HG03280 (cell line): ENCODE measurements at regions not wholly inside any gene's neighbourhood (a gene's known extent, or its start where the extent isn't known, plus 50 kb on each side); places are given as distances from the start of the nearest gene placed in this dataset.

Experiments
- ATAC-seq: cut with Tn5 transposase; IDR thresholded peaks from one replicate; pipeline ENCODE4 v1.9.1; 2021; ENCODE audit warnings: mild to moderate bottlenecking, moderate library complexity; ENCODE audit not compliant: unreplicated experiment

DNA sequence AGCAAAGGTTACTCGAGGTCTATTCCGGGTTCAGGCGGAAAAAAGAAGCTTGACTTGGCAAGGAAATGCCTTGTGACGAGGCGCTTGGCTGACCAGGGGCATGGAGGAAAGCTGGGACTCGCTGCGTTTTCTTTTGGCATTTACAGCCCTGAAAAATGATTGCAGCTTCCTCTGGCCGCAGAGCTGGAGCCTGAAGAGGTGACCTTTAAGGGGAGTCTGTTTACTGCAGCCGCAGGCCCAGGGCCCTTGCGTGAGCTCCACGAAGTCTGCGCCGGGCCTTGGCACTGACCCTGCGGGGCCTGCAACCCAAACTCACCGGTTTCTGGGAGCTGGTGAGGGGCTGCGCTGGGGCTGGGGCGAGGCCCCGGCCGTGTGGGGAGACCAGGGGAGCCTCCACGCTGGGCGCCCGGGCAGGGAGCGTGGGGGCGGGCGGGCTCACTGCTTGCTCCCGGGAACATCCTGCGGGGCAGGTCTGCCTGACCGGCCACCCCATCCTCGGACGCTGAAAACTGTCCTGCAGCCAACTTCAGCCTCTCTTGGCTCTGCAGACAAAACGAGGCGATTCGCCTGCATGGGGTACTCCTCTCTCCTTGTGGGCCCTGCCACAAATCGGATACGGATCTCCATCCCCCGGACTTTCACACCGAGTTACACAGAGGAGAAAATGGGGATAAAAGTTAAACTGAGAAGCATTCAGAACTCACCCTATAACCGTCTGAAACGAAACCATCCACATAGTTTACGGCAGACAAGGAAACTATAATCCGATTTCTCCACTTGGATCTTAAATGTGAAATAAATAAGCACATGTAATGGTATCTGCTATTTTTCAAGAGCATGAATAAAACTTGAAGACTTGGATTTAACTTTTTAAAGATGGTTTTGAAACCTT, 206.3 kb upstream of the FOXF1 start:
- no peak for ATAC-seq

DNA sequence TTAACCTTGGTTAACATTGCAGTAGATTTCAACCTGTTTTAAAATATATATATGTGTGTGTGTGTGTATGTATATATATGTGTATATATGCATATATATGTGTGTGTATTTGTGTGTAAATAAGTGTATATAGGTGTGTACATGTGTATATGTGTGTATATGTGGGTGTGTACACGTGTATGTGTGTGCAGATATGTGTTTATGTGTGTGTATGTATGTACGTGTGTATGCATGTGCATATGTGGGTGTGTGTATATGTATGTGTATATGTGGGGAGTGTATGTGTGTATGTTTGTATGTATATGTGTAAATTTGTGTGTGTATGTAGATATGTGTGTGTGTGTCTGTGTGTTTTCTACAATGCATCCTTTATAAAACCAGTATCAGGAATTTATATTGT, 205.5 kb upstream of the FOXF1 start:
- ATAC-seq: no peak

DNA sequence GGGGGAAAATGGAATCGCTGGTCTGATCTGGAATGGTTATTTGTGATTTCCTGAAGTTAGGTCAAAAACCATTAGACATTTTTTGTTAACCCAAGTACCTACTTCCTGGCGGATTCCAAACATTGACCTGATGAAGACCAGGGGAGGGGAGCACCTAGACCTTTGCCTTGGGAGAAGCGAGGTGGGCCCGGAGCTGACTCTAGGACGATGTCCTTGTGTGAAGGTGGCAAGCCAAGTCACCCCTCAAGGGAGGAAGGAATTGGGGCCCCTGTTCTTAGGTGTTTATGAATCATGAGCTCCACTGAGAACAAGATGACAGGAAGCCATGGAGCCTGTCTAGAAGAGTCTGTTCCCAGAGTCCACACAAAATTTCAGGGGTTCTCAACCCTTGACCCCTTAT, 204.9 kb upstream of the FOXF1 start:
- no peak for ATAC-seq

- ATAC-seq: no peak
These were observed 204.2 kb upstream of the FOXF1 start for GRCh38 chr16:86306011-86306644.

- ATAC-seq: no peak
These were observed 203.4 kb upstream of the FOXF1 start for GRCh38 chr16:86306811-86307513.

GRCh38 chr16:86307514-86307903, 202.8 kb upstream of the FOXF1 start:
- ATAC-seq: no peak

DNA sequence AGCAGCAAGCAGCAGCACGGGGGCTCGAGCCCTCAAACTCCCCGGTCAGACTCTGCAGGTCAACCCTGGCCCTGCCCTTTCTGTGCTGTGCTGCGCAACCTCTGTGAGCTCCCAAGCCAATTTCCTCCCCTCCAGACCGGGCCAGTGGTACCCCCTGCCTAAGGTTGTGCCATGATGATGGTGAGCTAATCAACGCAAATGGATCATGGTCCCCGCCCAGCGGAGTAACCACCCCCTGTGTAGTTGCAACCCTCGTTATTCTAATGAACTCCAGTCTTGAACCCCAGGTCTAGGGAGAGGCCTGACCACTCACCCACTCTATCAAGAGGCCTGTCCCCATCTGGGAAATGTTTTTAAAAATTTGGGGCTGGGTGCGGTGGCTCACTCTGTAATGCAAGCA, 201.8 kb upstream of the FOXF1 start:
- no peak for ATAC-seq

DNA sequence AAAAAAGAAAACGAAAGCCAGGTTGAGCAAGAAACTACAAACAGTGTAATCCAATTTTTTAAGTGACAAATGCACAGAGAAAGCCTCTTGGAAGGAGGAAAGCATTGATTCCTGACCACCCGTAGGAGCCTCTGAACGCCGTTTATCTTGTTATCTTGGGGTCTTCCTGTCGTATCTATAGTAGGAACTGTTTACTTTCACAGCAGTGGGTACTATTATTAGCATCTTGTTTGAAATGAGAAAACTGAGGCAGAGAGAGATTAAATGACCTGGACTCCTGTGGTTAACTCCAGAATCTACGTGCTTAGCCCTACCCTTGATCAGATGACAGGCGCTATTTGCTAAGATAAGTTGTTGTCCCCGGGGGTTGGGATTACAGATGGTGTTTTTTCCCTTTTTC, 196.7 kb upstream of the FOXF1 start:
- no peak for ATAC-seq

DNA sequence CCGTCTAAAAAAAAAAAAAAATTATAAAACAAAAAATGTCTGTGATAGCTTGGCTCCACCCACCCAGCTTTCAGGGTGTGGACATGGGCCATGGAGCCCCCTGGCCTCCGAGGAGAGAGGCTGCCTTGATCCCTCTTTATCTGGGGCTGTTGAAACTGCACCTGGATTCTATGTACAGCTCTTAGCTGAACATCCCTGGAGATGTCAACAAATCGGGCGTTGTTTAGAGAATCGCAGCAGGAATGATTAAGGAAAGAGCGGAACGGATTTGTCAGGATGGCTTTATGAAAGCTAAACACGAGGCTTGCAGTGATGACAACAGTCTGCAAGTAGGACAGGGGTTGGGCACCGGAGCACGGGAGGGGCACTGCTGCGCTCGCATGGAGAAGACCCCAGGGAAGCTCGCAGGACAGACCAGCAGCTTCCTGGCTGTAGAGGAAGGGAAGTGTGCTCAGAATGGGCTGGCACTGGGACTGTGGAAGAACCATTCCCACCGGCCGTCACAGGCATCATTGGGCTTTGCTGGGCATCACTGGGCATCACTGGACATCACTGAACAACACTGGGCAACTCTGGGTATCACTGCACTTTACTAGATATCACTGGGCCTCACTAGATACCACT, 195.8 kb upstream of the FOXF1 start:
- no peak for ATAC-seq

DNA sequence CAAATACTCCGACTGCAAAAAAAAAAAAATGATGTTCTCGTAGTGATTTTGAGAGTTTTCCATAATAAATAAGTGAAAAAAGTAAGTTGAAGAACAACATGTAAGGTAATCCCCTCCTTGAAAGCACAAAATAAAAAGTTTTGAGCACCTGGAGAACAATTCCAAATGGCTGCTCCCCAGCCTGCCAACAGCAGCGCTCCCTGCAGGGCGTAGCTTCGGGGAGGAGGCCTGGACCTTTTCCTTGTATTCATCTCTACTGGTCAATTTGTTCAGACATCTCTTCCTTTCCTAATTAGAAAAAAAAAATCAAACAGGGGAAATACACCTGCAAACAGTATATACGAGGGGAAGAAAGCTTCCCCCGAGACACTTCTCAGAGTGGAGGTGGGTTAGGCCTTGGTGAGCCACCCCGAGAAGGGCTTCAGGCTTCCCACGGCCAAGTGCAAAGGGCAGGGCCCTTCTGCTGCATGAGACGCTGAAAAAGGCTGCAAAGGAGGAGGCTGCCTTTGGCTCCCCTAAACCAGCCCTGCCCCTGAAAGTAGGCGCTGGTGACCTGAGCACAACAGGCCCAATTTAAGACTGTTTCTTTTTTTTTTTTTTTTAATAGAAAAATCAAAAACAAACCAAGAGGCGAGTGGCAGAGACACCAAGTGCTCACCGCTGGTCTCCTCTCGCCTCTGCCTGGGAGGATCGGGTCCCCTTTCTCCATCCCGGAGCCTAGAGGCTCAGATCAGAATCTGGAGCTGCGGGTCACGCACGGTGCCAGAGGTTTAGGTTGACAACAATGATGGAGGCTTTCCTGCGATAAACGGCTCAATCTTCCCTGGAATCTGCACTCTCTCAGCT, 193.1 kb upstream of the FOXF1 start:
- no peak for ATAC-seq

GRCh38 chr16:86317813-86318650, 192.3 kb upstream of the FOXF1 start:
- no peak for ATAC-seq

- no peak for ATAC-seq
These were observed 190.6 kb upstream of the FOXF1 start for GRCh38 chr16:86319585-86320236.

- ATAC-seq: no peak
These were observed 190.1 kb upstream of the FOXF1 start for GRCh38 chr16:86320237-86320595.

DNA sequence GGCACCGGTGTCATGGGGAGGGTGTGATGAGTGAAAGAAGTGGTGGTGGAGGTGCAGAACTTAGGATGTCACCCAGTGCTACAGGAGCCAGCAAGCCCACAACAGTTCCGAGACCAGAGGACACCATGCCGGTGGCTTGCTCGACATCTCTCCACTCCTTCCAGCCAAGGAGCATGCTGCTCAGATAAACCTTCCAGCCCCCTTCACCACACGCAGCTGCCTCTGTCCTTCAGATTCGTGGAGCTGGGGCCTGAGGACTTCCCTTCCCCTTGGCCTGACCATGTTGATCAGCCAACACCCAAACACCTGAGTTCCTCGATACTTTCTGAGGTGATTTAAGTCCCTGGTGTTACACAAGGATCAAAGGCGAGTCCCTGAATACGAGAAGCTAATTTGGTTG, 188.8 kb upstream of the FOXF1 start:
- no peak for ATAC-seq

DNA sequence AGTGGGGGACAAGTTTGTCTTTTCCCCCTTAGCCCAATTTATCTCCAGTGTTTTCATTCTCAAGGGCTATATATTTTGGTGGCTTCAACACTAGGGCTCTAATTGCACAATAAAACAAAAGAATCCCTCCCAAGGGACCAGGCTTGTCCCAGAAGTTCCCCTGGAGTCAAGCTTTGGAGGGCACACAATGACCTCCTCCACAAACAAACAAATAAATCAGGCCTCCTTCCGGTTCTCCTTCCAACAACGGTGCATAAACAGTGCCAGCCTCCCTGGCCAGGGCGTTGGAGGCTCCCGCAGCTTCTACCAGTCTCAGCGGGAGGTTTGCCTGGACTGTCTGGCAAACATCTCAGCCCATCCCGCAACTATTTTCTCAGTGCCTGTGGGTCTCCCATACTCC, 188.0 kb upstream of the FOXF1 start:
- ATAC-seq: no peak

GRCh38 chr16:86322806-86323205, 187.5 kb upstream of the FOXF1 start:
- no peak for ATAC-seq

DNA sequence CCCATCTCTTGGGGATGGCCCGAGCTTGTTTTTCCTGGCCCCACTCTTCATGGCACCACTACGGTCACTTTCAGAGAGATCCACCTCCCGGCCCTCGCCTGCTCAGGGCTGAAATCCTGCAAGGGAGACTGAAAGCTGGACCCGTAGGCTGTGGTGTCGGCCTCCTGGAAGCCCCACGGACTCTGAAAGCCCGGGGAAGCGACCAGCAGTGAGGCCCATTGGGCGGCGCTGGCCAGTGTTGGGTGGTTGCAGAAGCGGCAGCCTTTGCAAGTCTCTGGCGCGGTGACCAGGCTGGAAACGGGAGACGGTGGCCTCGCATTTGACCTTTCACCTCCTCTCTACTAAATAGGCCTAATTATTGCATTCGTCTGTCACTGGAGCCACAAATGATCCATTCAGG, 186.0 kb upstream of the FOXF1 start:
- no peak for ATAC-seq

GRCh38 chr16:86325360-86325759, 185.0 kb upstream of the FOXF1 start:
- ATAC-seq: no peak

DNA sequence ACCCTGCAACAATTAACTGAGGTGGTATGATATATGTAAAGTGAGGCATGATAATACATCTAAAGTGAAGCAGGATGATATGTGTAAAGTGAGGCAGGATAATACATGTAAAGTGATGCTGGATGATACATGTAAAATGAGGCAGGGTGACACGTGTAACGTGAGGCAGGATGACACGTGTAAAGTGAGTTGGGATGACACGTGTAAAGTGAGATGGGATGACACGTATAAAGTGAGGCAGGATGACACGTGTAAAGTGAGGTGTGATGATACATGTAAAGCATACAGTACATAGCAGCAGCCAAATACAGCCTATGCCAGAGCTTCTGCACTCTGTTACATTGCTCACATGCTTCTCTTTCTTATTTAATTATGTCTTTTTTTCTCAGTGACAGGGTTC, 184.4 kb upstream of the FOXF1 start:
- ATAC-seq: no peak
